Dendritic cell treated with granulocyte-macrophage colony-stimulating factor and Interleukin-4, amounts not matched to agents 40 ng/mL and 50 ng/mL, for 4 days (primary cell): ENCODE measurements at regions not wholly inside any gene's neighbourhood (a gene's known extent, or its start where the extent isn't known, plus 50 kb on each side); places are given as distances from the start of the nearest gene placed in this dataset.

Source experiments
- H3K27ac Mint-ChIP-seq: one replicate; pipeline ENCODE4 v1.8.0; 2022; ENCODE audit warnings: mild to moderate bottlenecking, mixed read lengths
- H3K27me3 Mint-ChIP-seq: one replicate; pipeline ENCODE4 v1.8.0; 2022; ENCODE audit warnings: mild to moderate bottlenecking, mixed read lengths
- H3K36me3 Mint-ChIP-seq: one replicate; pipeline ENCODE4 v1.8.0; 2022; ENCODE audit warnings: low read depth, mixed read lengths
- H3K4me1 Mint-ChIP-seq: one replicate; pipeline ENCODE4 v1.8.0; 2022; ENCODE audit warnings: low read depth, mixed read lengths
- H3K4me3 Mint-ChIP-seq: one replicate; pipeline ENCODE4 v1.8.0; 2022; ENCODE audit warnings: mild to moderate bottlenecking, moderate library complexity, mixed read lengths
- H3K9me3 Mint-ChIP-seq: one replicate; pipeline ENCODE4 v1.8.0; 2022; ENCODE audit warnings: mixed read lengths
- intact Hi-C: fragments of 100-400 bp; cut with micrococcal nuclease; formaldehyde crosslinking; loops from one replicate; pipeline ENCODE4 v1.15.0; 2022

- Mint-ChIP-seq H3K4me3 (no peak overlapping the region), H3K36me3 (no peaks in the 10 kb centered on the region)
- intact Hi-C loops = loop anchor here (5.0 kb wide), 2 partner anchors 262 to 282 kb away; no protein-coding TSS in a partner anchor
These were observed 83.1 kb upstream of the GAREM1 start for GRCh38 chr18:32553640-32554365.

GRCh38 chr18:32553174-32553573 is 82.5 kb upstream of the GAREM1 start:
- H3K27me3 Mint-ChIP-seq = peaks cover 4% of the 10 kb centered on the region
- no peaks in the 10 kb centered on the region for H3K9me3 Mint-ChIP-seq
- intact Hi-C loops = loop anchor here (5.0 kb wide), 2 partner anchors 261 to 281 kb away; no protein-coding TSS in a partner anchor
- no peaks in the 10 kb centered on the region for H3K36me3 Mint-ChIP-seq
- no peak overlapping the region for H3K4me3 Mint-ChIP-seq
- no peak overlapping the region for H3K27ac Mint-ChIP-seq
- H3K4me1 Mint-ChIP-seq = no peaks in the 10 kb centered on the region

More at GRCh38 chr18:32553640-32554365, 83.1 kb upstream of the GAREM1 start:
- H3K9me3 Mint-ChIP-seq = no peaks in the 10 kb centered on the region
- H3K27me3 Mint-ChIP-seq = peaks cover 1% of the 10 kb centered on the region
- no peaks in the 10 kb centered on the region for H3K4me1 Mint-ChIP-seq
- H3K27ac Mint-ChIP-seq = no peak overlapping the region

- H3K9me3 Mint-ChIP-seq = no peaks in the 10 kb centered on the region
- H3K4me1 Mint-ChIP-seq = no peaks in the 10 kb centered on the region
- no peaks in the 10 kb centered on the region for H3K36me3 Mint-ChIP-seq
These were observed 81.8 kb upstream of the GAREM1 start for GRCh38 chr18:32552421-32553030.

GRCh38 chr18:32550963-32551362 is 80.3 kb upstream of the GAREM1 start:
- intact Hi-C loops = loop anchor here (5.0 kb wide), 2 partner anchors 259 to 279 kb away; no protein-coding TSS in a partner anchor
- H3K4me1 Mint-ChIP-seq = no peaks in the 10 kb centered on the region
- no peak overlapping the region for H3K4me3 Mint-ChIP-seq
- H3K9me3 Mint-ChIP-seq = no peaks in the 10 kb centered on the region
- peaks cover 4% of the 10 kb centered on the region for H3K27me3 Mint-ChIP-seq
- no peaks in the 10 kb centered on the region for H3K36me3 Mint-ChIP-seq
- H3K27ac Mint-ChIP-seq = no peak overlapping the region

More at GRCh38 chr18:32552421-32553030, 81.8 kb upstream of the GAREM1 start:
- Mint-ChIP-seq H3K27me3 (peaks cover 4% of the 10 kb centered on the region), H3K4me3 (no peak overlapping the region), H3K27ac (no peak overlapping the region)
- intact Hi-C loops = loop anchor here (1.0 to 5.0 kb wide), 3 partner anchors 260 to 394 kb away; no protein-coding TSS in a partner anchor

GRCh38 chr18:32549248-32550110 is 78.8 kb upstream of the GAREM1 start:
- peaks cover 4% of the 10 kb centered on the region for H3K27me3 Mint-ChIP-seq
- intact Hi-C loops = loop anchor here (5.0 kb wide), 2 partner anchors 257 to 277 kb away; no protein-coding TSS in a partner anchor
- H3K4me3 Mint-ChIP-seq = no peak overlapping the region

GRCh38 chr18:32548688-32549087 is 78.0 kb upstream of the GAREM1 start:
- Mint-ChIP-seq H3K36me3 (no peaks in the 10 kb centered on the region), H3K4me3 (no peak overlapping the region), H3K4me1 (no peaks in the 10 kb centered on the region), H3K9me3 (no peaks in the 10 kb centered on the region), H3K27me3 (peaks cover 4% of the 10 kb centered on the region), H3K27ac (no peak overlapping the region)
- intact Hi-C loops = no loop called here

More at GRCh38 chr18:32549248-32550110, 78.8 kb upstream of the GAREM1 start:
- Mint-ChIP-seq H3K36me3 (no peaks in the 10 kb centered on the region), H3K4me1 (no peaks in the 10 kb centered on the region), H3K27ac (no peak overlapping the region), H3K9me3 (no peaks in the 10 kb centered on the region)

- H3K27me3 Mint-ChIP-seq = peaks cover 2% of the 10 kb centered on the region
- no peak overlapping the region for H3K27ac Mint-ChIP-seq
- intact Hi-C loops = no loop called here
- H3K4me1 Mint-ChIP-seq = no peaks in the 10 kb centered on the region
- no peaks in the 10 kb centered on the region for H3K36me3 Mint-ChIP-seq
- H3K4me3 Mint-ChIP-seq = no peak overlapping the region
- H3K9me3 Mint-ChIP-seq = no peaks in the 10 kb centered on the region
These were observed 74.9 kb upstream of the GAREM1 start for GRCh38 chr18:32545631-32546030.

GRCh38 chr18:32544088-32544487 is 73.4 kb upstream of the GAREM1 start:
- Mint-ChIP-seq H3K27me3 (peaks cover 5% of the 10 kb centered on the region), H3K9me3 (no peaks in the 10 kb centered on the region), H3K4me1 (no peaks in the 10 kb centered on the region), H3K36me3 (no peaks in the 10 kb centered on the region), H3K27ac (no peak overlapping the region), H3K4me3 (no peak overlapping the region)
- intact Hi-C loops = no loop called here

- no peaks in the 10 kb centered on the region for H3K4me1 Mint-ChIP-seq
- intact Hi-C loops = no loop called here
These were observed 71.6 kb upstream of the GAREM1 start for GRCh38 chr18:32542221-32542798.

GRCh38 chr18:32530947-32531651 is 60.4 kb upstream of the GAREM1 start:
- Mint-ChIP-seq H3K27ac (no peak overlapping the region), H3K4me3 (no peak overlapping the region), H3K9me3 (no peaks in the 10 kb centered on the region), H3K36me3 (no peaks in the 10 kb centered on the region), H3K27me3 (peaks cover 1% of the 10 kb centered on the region), H3K4me1 (no peaks in the 10 kb centered on the region)
- intact Hi-C loops = no loop called here

More at GRCh38 chr18:32542221-32542798, 71.6 kb upstream of the GAREM1 start:
- Mint-ChIP-seq H3K27me3 (peaks cover 3% of the 10 kb centered on the region), H3K27ac (no peak overlapping the region), H3K36me3 (no peaks in the 10 kb centered on the region), H3K9me3 (no peaks in the 10 kb centered on the region), H3K4me3 (no peak overlapping the region)

- H3K4me1 Mint-ChIP-seq = no peaks in the 10 kb centered on the region
- H3K27ac Mint-ChIP-seq = no peak overlapping the region
- no peak overlapping the region for H3K4me3 Mint-ChIP-seq
- no peaks in the 10 kb centered on the region for H3K36me3 Mint-ChIP-seq
- no peaks in the 10 kb centered on the region for H3K9me3 Mint-ChIP-seq
- H3K27me3 Mint-ChIP-seq = no peaks in the 10 kb centered on the region
- intact Hi-C loops = no loop called here
These were observed 59.2 kb upstream of the GAREM1 start for GRCh38 chr18:32529722-32530420.

- Mint-ChIP-seq H3K4me1 (no peaks in the 10 kb centered on the region), H3K27me3 (no peaks in the 10 kb centered on the region), H3K4me3 (no peak overlapping the region), H3K36me3 (no peaks in the 10 kb centered on the region), H3K9me3 (no peaks in the 10 kb centered on the region), H3K27ac (no peak overlapping the region)
- intact Hi-C loops = no loop called here
These were observed 50.1 kb upstream of the GAREM1 start for GRCh38 chr18:32520771-32521170.
